CD14-positive monocyte (primary cell): ENCODE measurements at regions not wholly inside any gene's neighbourhood (a gene's known extent, or its start where the extent isn't known, plus 50 kb on each side); places are given as distances from the start of the nearest gene placed in this dataset.

Source experiments
- DNase-seq, 3 donors: peaks; one replicate each; pipeline ENCODE4 v3.0.0-alpha.2; 2011 to 2022
- H2AFZ ChIP-seq: 2 replicates; pipeline ENCODE4 v1.6.0; 2012; ENCODE audit warnings: mild to moderate bottlenecking, low read depth, low read length, inconsistent platforms; ENCODE audit not compliant: insufficient read depth, poor library complexity, severe bottlenecking
- H3K27ac ChIP-seq, 2 donors: 1 replicate in 1 of 2; 2 replicates in 1 of 2; pipeline ENCODE4 v1.5.1; 2012 to 2013; ENCODE audit warnings: low read length in 2 of 2, control low read depth in 1 of 2, inconsistent platforms in 1 of 2, low read depth in 1 of 2, mild to moderate bottlenecking in 1 of 2
- H3K27me3 ChIP-seq, 2 donors: one replicate each; pipeline versions ENCODE4 v1.6.0 to v1.6.1; 2011 to 2013; ENCODE audit warnings: low read length in 2 of 2; ENCODE audit not compliant: control insufficient read depth in 2 of 2, insufficient read depth in 2 of 2
- H3K36me3 ChIP-seq, 2 donors: replicated peaks in 1 of 2; 1 replicate in 1 of 2; 2 replicates in 1 of 2; pipeline versions ENCODE4 v1.5.1 to v1.6.1; 2012 to 2013; ENCODE audit warnings: low read length in 2 of 2, control low read depth in 1 of 2, inconsistent platforms in 1 of 2, mild to moderate bottlenecking in 1 of 2; ENCODE audit not compliant: insufficient read depth in 2 of 2, control insufficient read depth in 1 of 2
- H3K4me1 ChIP-seq, 2 donors: 1 replicate in 1 of 2; 2 replicates in 1 of 2; pipeline versions ENCODE4 v1.5.1 to v1.6.1; 2012 to 2013; ENCODE audit warnings: low read length in 2 of 2, control low read depth in 1 of 2, inconsistent platforms in 1 of 2, mild to moderate bottlenecking in 1 of 2, moderate library complexity in 1 of 2; ENCODE audit not compliant: insufficient read depth in 2 of 2, control insufficient read depth in 1 of 2
- H3K4me2 ChIP-seq: replicated peaks from 2 replicates; pipeline ENCODE3; 2012; ENCODE audit warnings: low read length, moderate library complexity, mild to moderate bottlenecking; ENCODE audit not compliant: poor library complexity, severe bottlenecking; ENCODE audit errors: extremely low read depth
- H3K4me3 ChIP-seq, 3 experiments: fragments of 200-600 bp in 1 of 3; sonication (generic) in 1 of 3; replicated peaks in 1 of 3; 1 replicate in 2 of 3; 2 replicates in 1 of 3; pipeline ENCODE4 v1.5.1; 2011 to 2013; ENCODE audit warnings: low read length in 3 of 3, mild to moderate bottlenecking in 3 of 3, control low read depth in 2 of 3, low read depth in 2 of 3, inconsistent platforms in 1 of 3, moderate library complexity in 1 of 3
- H3K79me2 ChIP-seq: 2 replicates; pipeline ENCODE4 v1.6.0; 2012; ENCODE audit warnings: mild to moderate bottlenecking, control low read depth, inconsistent platforms, low read length, moderate library complexity; ENCODE audit not compliant: insufficient read depth
- H3K9ac ChIP-seq: 2 replicates; pipeline ENCODE4 v1.6.0; 2017; ENCODE audit warnings: low read length, mild to moderate bottlenecking; ENCODE audit not compliant: insufficient read depth, poor library complexity, severe bottlenecking
- H3K9me3 ChIP-seq, 2 donors: replicated peaks in 1 of 2; 1 replicate in 1 of 2; 2 replicates in 1 of 2; pipeline versions ENCODE4 v1.5.1 to v1.6.1; 2012 to 2013; ENCODE audit warnings: low read length in 2 of 2, control low read depth in 1 of 2; ENCODE audit not compliant: control insufficient read depth in 1 of 2, insufficient read depth in 1 of 2
- H4K20me1 ChIP-seq: 2 replicates; pipeline ENCODE4 v1.6.0; 2012; ENCODE audit warnings: mild to moderate bottlenecking, low read length, control low read depth, moderate library complexity; ENCODE audit not compliant: insufficient read depth
- H3K27ac Mint-ChIP-seq, 7 donors: one replicate each; pipeline ENCODE4 v1.8.0; 2020; ENCODE audit warnings: mild to moderate bottlenecking in 7 of 7, mixed read lengths in 7 of 7, moderate library complexity in 6 of 7, inconsistent platforms in 2 of 7
- H3K27me3 Mint-ChIP-seq, 3 donors: one replicate each; pipeline ENCODE4 v1.8.0; 2021 to 2022; ENCODE audit warnings: low read depth in 3 of 3, mild to moderate bottlenecking in 3 of 3, mixed read lengths in 3 of 3, moderate library complexity in 3 of 3, inconsistent platforms in 1 of 3
- H3K36me3 Mint-ChIP-seq, 2 donors: one replicate each; pipeline ENCODE4 v1.8.0; 2020; ENCODE audit warnings: mixed read lengths in 2 of 2, inconsistent platforms in 1 of 2, mild to moderate bottlenecking in 1 of 2
- H3K4me1 Mint-ChIP-seq: one replicate; pipeline ENCODE4 v1.8.0; 2020; ENCODE audit warnings: mild to moderate bottlenecking, mixed read lengths
- H3K4me3 Mint-ChIP-seq, 2 donors: one replicate each; pipeline ENCODE4 v1.8.0; 2020; ENCODE audit warnings: mild to moderate bottlenecking in 2 of 2, mixed read lengths in 2 of 2, moderate library complexity in 1 of 2
- H3K9me3 Mint-ChIP-seq, 7 donors: one replicate each; pipeline ENCODE4 v1.8.0; 2020 to 2022; ENCODE audit warnings: mixed read lengths in 7 of 7, mild to moderate bottlenecking in 6 of 7, moderate library complexity in 6 of 7, inconsistent platforms in 2 of 7
- CTCF ChIP-seq: fragments of 200-600 bp; IDR thresholded peaks from one replicate; pipeline ENCODE4 v1.8.0; 2022; ENCODE audit warnings: antibody characterized with exemption, mild to moderate bottlenecking
- WGBS: methylation state at CpG from one replicate; pipeline ENCODE4 v1.1.5; 2013; ENCODE audit warnings: missing lambda C conversion rate; ENCODE audit not compliant: insufficient coverage; 5-methylcytosine and 5-hydroxymethylcytosine counted together
- intact Hi-C, 2 donors: fragments of 100-400 bp; cut with micrococcal nuclease; formaldehyde crosslinking; loops; one replicate each; pipeline versions ENCODE4 v1.15.0 to v1.15.1; 2023

- Mint-ChIP-seq H3K27me3 (peaks cover 0 to 5% (median 2%) of the 10 kb centered on the region in 3 donors), H3K36me3 (no peaks in the 10 kb centered on the region)
- WGBS: 100% methylated on average over 2 of the region's 3 CpGs
Observed at GRCh38 chrX:138761380-138761779, 49.9 kb upstream of the FGF13 start.

More at GRCh38 chrX:138761380-138761779, 49.9 kb upstream of the FGF13 start:
- no peaks in the 10 kb centered on the region for H3K4me1 Mint-ChIP-seq
- no peak overlapping the region for H3K4me2 ChIP-seq
- H4K20me1 ChIP-seq: no peaks in the 10 kb centered on the region
- TF ChIP-seq CTCF: no peak
- no peak overlapping the region for H3K4me3 ChIP-seq
- H3K27ac ChIP-seq: no peak overlapping the region
- no peaks in the 10 kb centered on the region for H3K36me3 ChIP-seq
- no peak overlapping the region for H3K9ac ChIP-seq
- no peaks in the 10 kb centered on the region for H3K4me1 ChIP-seq
- intact Hi-C loops: no loop called here
- H3K9me3 ChIP-seq: no peaks in the 10 kb centered on the region
- no peak overlapping the region for H3K4me3 Mint-ChIP-seq
- H2AFZ ChIP-seq: no peak overlapping the region
- no peak overlapping the region for H3K27ac Mint-ChIP-seq
- DNase-seq: no peak
- H3K9me3 Mint-ChIP-seq: no peaks in the 10 kb centered on the region
- peaks cover under 1 to 13% of the 10 kb centered on the region in 2 donors for H3K27me3 ChIP-seq
- H3K79me2 ChIP-seq: no peaks in the 10 kb centered on the region
